ENCODE measurements at regions not wholly inside any gene's neighbourhood (a gene's known extent, or its start where the extent isn't known, plus 50 kb on each side); places are given as distances from the start of the nearest gene placed in this dataset.

GRCh38 chr15:38696790-38697495, 132.3 kb upstream of the RASGRP1 start:
- TF ChIP-seq CTCF (IDR thresholded peaks at IDR 0.05; ENCODE audit: low read depth, low read length, poor library complexity, severe bottlenecking) (no peak), EZH2phosphoT487 (IDR thresholded peaks at IDR 0.05; ENCODE audit: borderline replicate concordance, low read length) (no peak)
